ENCODE measurements at regions not wholly inside any gene's neighbourhood (a gene's known extent, or its start where the extent isn't known, plus 50 kb on each side); places are given as distances from the start of the nearest gene placed in this dataset.

GRCh38 chr21:20800106-20800505 lies 198.1 kb upstream of the NCAM2 start:
- intact Hi-C loops (cut with DNase I; ENCODE audit: low total_unique reads): no loop called here
- H3K27ac ChIP-seq: no peak overlapping the region
- no peak for DNase-seq
- TF ChIP-seq POLR2A (IDR thresholded peaks at IDR 0.05) (no peak), CTCF (IDR thresholded peaks at IDR 0.05) (no peak)
- no peaks in the 10 kb centered on the region for H3K4me1 ChIP-seq
- no peaks in the 10 kb centered on the region for H3K36me3 ChIP-seq (ENCODE audit: low read depth, missing control alignments)
- H3K4me3 ChIP-seq: no peak overlapping the region
- H3K27me3 ChIP-seq: no peaks in the 10 kb centered on the region
- H3K9me3 ChIP-seq: no peaks in the 10 kb centered on the region
- WGBS, 2 donors: 84 to 87% methylated on average over 3 of the region's 3 CpGs

- H3K4me1 ChIP-seq: no peaks in the 10 kb centered on the region
- no peak overlapping the region for H3K4me3 ChIP-seq
- no peak for DNase-seq
- 74 to 77% methylated on average over 4 of the region's 4 CpGs for WGBS, 2 donors
- no peak for TF ChIP-seq CTCF (IDR thresholded peaks at IDR 0.05)
- TF ChIP-seq POLR2A (IDR thresholded peaks at IDR 0.05): no peak
- H3K27me3 ChIP-seq: no peaks in the 10 kb centered on the region
- H3K9me3 ChIP-seq: no peaks in the 10 kb centered on the region
- H3K36me3 ChIP-seq (ENCODE audit: low read depth, missing control alignments): no peaks in the 10 kb centered on the region
- intact Hi-C loops (cut with DNase I; ENCODE audit: low total_unique reads): no loop called here
- H3K27ac ChIP-seq: no peak overlapping the region
Measured at GRCh38 chr21:20802201-20802600, 196.0 kb upstream of the NCAM2 start.

GRCh38 chr21:20802631-20803260 lies 195.5 kb upstream of the NCAM2 start:
- whole genome bisulfite sequencing, 2 donors: 67 to 77% methylated on average over 8 of the region's 8 CpGs
- Histone ChIP-seq H3K27me3 (no peaks in the 10 kb centered on the region), H3K4me1 (no peaks in the 10 kb centered on the region), H3K27ac (no peak overlapping the region), H3K9me3 (no peaks in the 10 kb centered on the region), H3K36me3 (ENCODE audit: low read depth, missing control alignments) (no peaks in the 10 kb centered on the region), H3K4me3 (no peak overlapping the region)
- TF ChIP-seq POLR2A (IDR thresholded peaks at IDR 0.05) (no peak), CTCF (IDR thresholded peaks at IDR 0.05) (no peak)
- intact Hi-C loops (cut with DNase I; ENCODE audit: low total_unique reads): no loop called here
- DNase-seq: no peak

GRCh38 chr21:20811702-20812101 lies 186.5 kb upstream of the NCAM2 start:
- H3K36me3 ChIP-seq (ENCODE audit: low read depth, missing control alignments): no peaks in the 10 kb centered on the region
- H3K4me3 ChIP-seq: no peak overlapping the region
- intact Hi-C loops (cut with DNase I; ENCODE audit: low total_unique reads): no loop called here
- H3K9me3 ChIP-seq: no peaks in the 10 kb centered on the region
- no peak overlapping the region for H3K27ac ChIP-seq
- no peaks in the 10 kb centered on the region for H3K27me3 ChIP-seq
- no peak for DNase-seq
- 87 to 94% methylated on average over 6 of the region's 6 CpGs for WGBS, 2 donors
- TF ChIP-seq POLR2A (IDR thresholded peaks at IDR 0.05) (no peak), CTCF (IDR thresholded peaks at IDR 0.05) (no peak)
- H3K4me1 ChIP-seq: no peaks in the 10 kb centered on the region

- H3K4me3 ChIP-seq: no peak overlapping the region
- no peak for DNase-seq
- no peak for TF ChIP-seq POLR2A (IDR thresholded peaks at IDR 0.05)
- TF ChIP-seq CTCF (IDR thresholded peaks at IDR 0.05): no peak
- no peaks in the 10 kb centered on the region for H3K4me1 ChIP-seq
- H3K36me3 ChIP-seq (ENCODE audit: low read depth, missing control alignments): no peaks in the 10 kb centered on the region
- no peak overlapping the region for H3K27ac ChIP-seq
- whole genome bisulfite sequencing, 2 donors: 77 to 95% methylated on average over 1 of the region's 1 CpG
- H3K27me3 ChIP-seq: no peaks in the 10 kb centered on the region
- no peaks in the 10 kb centered on the region for H3K9me3 ChIP-seq
- intact Hi-C loops (cut with DNase I; ENCODE audit: low total_unique reads): no loop called here
Measured at GRCh38 chr21:20814090-20814489, 184.1 kb upstream of the NCAM2 start.
